ENCODE measurements at regions not wholly inside any gene's neighbourhood (a gene's known extent, or its start where the extent isn't known, plus 50 kb on each side); places are given as distances from the start of the nearest gene placed in this dataset.

DNA sequence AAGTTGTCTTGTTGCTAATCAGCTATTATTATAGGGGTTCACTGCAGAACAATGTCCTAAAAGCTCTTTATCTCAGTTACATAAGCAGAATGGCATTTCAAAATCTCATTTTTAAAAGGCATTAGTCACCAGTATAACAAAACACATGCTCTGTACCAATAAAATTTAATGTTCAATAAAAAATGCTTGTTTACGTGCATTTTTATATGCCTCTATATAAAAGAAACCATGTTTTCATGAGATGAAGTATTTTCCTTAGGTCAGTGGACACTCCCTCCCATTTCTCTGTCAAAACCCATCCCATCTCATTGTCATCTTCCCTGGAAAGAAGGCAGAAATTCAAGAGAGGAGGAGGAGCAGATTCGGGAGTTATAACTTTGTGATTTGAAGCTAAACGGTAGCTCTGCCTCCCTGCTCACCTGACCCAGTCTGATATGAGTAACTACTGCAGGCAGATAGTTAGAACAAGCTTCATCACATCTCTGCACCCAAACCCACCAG, 231.9 kb upstream of the SIX2 start:
- Histone ChIP-seq H3K27ac (no peak overlapping the region), H3K27me3 (no peaks in the 10 kb centered on the region), H3K36me3 (no peaks in the 10 kb centered on the region), H3K9me3 (no peaks in the 10 kb centered on the region), H3K4me3 (no peak overlapping the region), H3K4me1 (no peaks in the 10 kb centered on the region)
- intact Hi-C loops (cut with DNase I; ENCODE audit: low total_unique reads) = no loop called here
- no peak for DNase-seq (ENCODE audit: low spot score in 2 of 2)
- TF ChIP-seq POLR2AphosphoS5 (IDR thresholded peaks at IDR 0.05) (no peak), POLR2A (IDR thresholded peaks at IDR 0.05) (no peak)
- TF ChIP-seq, protein P1, sequence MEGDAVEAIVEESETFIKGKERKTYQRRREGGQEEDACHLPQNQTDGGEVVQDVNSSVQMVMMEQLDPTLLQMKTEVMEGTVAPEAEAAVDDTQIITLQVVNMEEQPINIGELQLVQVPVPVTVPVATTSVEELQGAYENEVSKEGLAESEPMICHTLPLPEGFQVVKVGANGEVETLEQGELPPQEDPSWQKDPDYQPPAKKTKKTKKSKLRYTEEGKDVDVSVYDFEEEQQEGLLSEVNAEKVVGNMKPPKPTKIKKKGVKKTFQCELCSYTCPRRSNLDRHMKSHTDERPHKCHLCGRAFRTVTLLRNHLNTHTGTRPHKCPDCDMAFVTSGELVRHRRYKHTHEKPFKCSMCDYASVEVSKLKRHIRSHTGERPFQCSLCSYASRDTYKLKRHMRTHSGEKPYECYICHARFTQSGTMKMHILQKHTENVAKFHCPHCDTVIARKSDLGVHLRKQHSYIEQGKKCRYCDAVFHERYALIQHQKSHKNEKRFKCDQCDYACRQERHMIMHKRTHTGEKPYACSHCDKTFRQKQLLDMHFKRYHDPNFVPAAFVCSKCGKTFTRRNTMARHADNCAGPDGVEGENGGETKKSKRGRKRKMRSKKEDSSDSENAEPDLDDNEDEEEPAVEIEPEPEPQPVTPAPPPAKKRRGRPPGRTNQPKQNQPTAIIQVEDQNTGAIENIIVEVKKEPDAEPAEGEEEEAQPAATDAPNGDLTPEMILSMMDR (IDR thresholded peaks at IDR 0.05) = no peak

DNA sequence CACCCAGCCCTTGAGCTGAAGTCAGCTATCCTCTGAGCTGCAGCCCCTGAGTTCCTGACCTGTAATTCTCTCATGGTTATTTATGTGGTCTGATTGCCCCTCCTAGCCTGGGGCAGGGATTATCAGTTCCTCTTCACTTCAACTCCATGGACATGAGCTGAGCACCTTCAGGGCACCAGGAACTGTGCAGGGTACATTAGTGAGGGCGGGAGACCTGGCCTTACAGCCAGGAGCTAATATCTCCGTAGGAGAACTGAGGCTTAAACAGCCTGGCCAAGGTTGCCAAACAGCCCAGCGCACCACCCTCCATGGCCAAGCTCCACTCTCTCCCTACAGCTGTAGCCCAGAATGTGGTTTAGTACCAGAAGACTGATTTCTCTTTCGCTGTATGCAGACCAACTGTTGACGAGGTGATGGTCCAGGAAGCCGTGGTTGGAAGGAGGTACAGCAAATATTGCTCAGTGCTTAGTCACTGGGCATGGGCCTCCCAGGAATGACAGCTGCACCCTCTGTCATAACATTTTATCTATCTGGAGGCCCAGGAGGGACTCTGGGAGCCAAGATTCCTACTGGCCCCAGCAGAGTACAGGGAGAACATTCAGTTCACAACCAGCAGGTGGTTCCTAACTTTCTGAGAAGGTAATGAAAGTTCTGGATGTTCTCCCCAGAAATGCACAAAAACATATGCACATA, 228.7 kb upstream of the SIX2 start:
- Histone ChIP-seq H3K36me3 (no peaks in the 10 kb centered on the region), H3K4me1 (no peaks in the 10 kb centered on the region), H3K27ac (no peak overlapping the region), H3K27me3 (no peaks in the 10 kb centered on the region), H3K9me3 (no peaks in the 10 kb centered on the region), H3K4me3 (no peak overlapping the region)
- TF ChIP-seq POLR2AphosphoS5 (IDR thresholded peaks at IDR 0.05) (no peak), POLR2A (IDR thresholded peaks at IDR 0.05) (no peak)
- TF ChIP-seq, protein P1 (IDR thresholded peaks at IDR 0.05) = no peak
- DNase-seq (ENCODE audit: low spot score in 2 of 2) = no peak
- intact Hi-C loops (cut with DNase I; ENCODE audit: low total_unique reads) = no loop called here

DNA sequence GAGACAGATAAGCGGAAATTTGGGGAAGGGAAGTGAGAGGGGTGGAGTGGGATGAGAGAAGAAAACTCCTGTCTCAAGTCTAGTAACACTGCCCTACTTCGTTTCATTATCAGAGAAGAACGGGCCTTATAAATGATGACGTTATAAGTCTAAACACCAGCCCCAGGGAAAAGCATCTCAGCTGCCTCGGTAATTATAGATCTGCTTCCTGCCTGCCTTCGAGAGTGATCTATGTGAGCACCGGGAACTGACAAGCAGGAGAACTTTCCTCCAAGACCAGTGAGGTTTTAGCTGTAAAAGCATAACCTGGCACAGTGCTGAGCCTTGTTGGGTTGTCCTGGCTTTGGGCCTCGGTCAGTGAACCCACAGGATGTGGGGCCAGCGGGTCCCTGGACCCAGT, 227.9 kb upstream of the SIX2 start:
- H3K4me3 ChIP-seq = no peak overlapping the region
- H3K4me1 ChIP-seq = no peaks in the 10 kb centered on the region
- intact Hi-C loops (cut with DNase I; ENCODE audit: low total_unique reads) = no loop called here
- TF ChIP-seq POLR2A (IDR thresholded peaks at IDR 0.05) (no peak), POLR2AphosphoS5 (IDR thresholded peaks at IDR 0.05) (no peak)
- TF ChIP-seq, protein P1 (IDR thresholded peaks at IDR 0.05) = no peak
- DNase-seq (ENCODE audit: low spot score in 2 of 2) = no peak
- no peaks in the 10 kb centered on the region for H3K9me3 ChIP-seq
- no peaks in the 10 kb centered on the region for H3K36me3 ChIP-seq
- no peak overlapping the region for H3K27ac ChIP-seq
- H3K27me3 ChIP-seq = no peaks in the 10 kb centered on the region

DNA sequence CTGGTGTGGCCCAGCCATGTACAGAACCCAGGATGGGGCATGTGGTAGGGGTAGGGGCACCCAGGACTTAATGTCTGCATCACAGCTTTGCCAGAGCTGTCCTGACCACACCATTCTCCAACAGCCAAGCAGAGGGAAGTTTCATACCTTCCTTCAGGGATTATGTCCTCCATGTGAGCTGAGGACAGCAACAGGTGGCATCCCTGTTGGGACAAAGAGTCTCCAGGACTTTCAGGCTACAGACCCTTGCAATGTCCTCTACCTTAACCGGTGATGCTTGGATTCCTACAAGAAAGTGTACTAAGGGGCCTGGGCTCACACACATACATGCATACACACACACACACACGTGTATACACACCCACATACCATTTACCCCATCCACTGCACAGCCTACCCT, 227.0 kb upstream of the SIX2 start:
- H3K9me3 ChIP-seq = no peaks in the 10 kb centered on the region
- H3K4me3 ChIP-seq = no peak overlapping the region
- no peaks in the 10 kb centered on the region for H3K36me3 ChIP-seq
- H3K4me1 ChIP-seq = no peaks in the 10 kb centered on the region
- DNase-seq (ENCODE audit: low spot score in 2 of 2) = no peak
- TF ChIP-seq POLR2A (IDR thresholded peaks at IDR 0.05) = no peak
- no peak for TF ChIP-seq POLR2AphosphoS5 (IDR thresholded peaks at IDR 0.05)
- no peak overlapping the region for H3K27ac ChIP-seq
- H3K27me3 ChIP-seq = no peaks in the 10 kb centered on the region
- intact Hi-C loops (cut with DNase I; ENCODE audit: low total_unique reads) = no loop called here

DNA sequence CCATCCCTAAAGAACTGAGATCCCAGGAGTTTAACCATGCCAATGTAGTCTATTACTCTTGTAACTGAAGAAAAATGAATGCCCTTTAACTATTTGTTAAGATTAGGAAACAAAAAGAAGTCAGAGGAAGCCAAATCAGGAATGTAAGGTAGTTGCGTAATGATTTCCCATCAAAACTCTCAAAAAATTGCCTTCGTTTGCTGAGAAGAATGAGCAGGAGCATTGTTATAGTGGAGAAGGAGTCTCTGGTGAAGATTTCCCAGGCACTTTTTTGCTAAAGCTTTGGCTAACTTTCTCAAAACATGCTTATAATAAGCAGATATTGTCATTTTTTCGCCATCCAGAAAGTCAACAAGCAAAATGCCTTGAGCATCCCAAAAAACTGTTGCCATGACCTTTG, 224.0 kb upstream of the SIX2 start:
- no peaks in the 10 kb centered on the region for H3K4me1 ChIP-seq
- H3K27ac ChIP-seq = no peak overlapping the region
- no peaks in the 10 kb centered on the region for H3K36me3 ChIP-seq
- H3K4me3 ChIP-seq = no peak overlapping the region
- H3K9me3 ChIP-seq = no peaks in the 10 kb centered on the region
- intact Hi-C loops (cut with DNase I; ENCODE audit: low total_unique reads) = no loop called here
- TF ChIP-seq POLR2A (IDR thresholded peaks at IDR 0.05) (no peak), POLR2AphosphoS5 (IDR thresholded peaks at IDR 0.05) (no peak)
- TF ChIP-seq, protein P1 (IDR thresholded peaks at IDR 0.05) = no peak
- DNase-seq (ENCODE audit: low spot score in 2 of 2) = no peak
- H3K27me3 ChIP-seq = no peaks in the 10 kb centered on the region

Data from breast epithelium (tissue), 4 donors.